Neural crest cell (in vitro differentiated cells): ENCODE measurements at regions not wholly inside any gene's neighbourhood (a gene's known extent, or its start where the extent isn't known, plus 50 kb on each side); places are given as distances from the start of the nearest gene placed in this dataset.
"Not testable (repeated sequence)": the region's sequence is repeated elsewhere in the genome, so short reads cannot be mapped to it uniquely, and the experiment has no call there.

Source experiments
- DNase-seq: peaks from one replicate; pipeline ENCODE4 v3.0.0; 2021; ENCODE audit warnings: low read depth, mixed read lengths, low spot score
- H3K27ac Mint-ChIP-seq: one replicate; pipeline ENCODE4 v1.8.0; 2021; ENCODE audit warnings: mild to moderate bottlenecking, mixed read lengths; ENCODE audit not compliant: unreplicated experiment
- H3K27me3 Mint-ChIP-seq: 2 replicates; pipeline ENCODE4 v1.8.0; 2021; ENCODE audit warnings: low read depth, mild to moderate bottlenecking, mixed read lengths
- H3K36me3 Mint-ChIP-seq: 2 replicates; pipeline ENCODE4 v1.8.0; 2021; ENCODE audit warnings: low read depth, mild to moderate bottlenecking, mixed read lengths
- H3K4me1 Mint-ChIP-seq: 2 replicates; pipeline ENCODE4 v1.8.0; 2021; ENCODE audit warnings: mixed read lengths
- H3K4me3 Mint-ChIP-seq: one replicate; pipeline ENCODE4 v1.8.0; 2021; ENCODE audit warnings: mild to moderate bottlenecking, mixed read lengths
- H3K9me3 Mint-ChIP-seq: 2 replicates; pipeline ENCODE4 v1.8.0; 2021; ENCODE audit warnings: mixed read lengths
- CTCF ChIP-seq: fragments of 200-600 bp; sonication (generic); conservative IDR thresholded peaks from 2 replicates; pipeline ENCODE4 v1.5.0; 2021; ENCODE audit warnings: antibody characterized with exemption, mild to moderate bottlenecking

- no peak for DNase-seq
- TF ChIP-seq CTCF: no peak
- Mint-ChIP-seq H3K9me3 (no peaks in the 10 kb centered on the region), H3K4me3 (no peak overlapping the region), H3K27ac (no peak overlapping the region), H3K36me3 (no peaks in the 10 kb centered on the region), H3K4me1 (no peaks in the 10 kb centered on the region), H3K27me3 (no peaks in the 10 kb centered on the region)
Observed at GRCh38 chr1:215287362-215287761, 204.8 kb downstream of the KCNK2 start.

DNA sequence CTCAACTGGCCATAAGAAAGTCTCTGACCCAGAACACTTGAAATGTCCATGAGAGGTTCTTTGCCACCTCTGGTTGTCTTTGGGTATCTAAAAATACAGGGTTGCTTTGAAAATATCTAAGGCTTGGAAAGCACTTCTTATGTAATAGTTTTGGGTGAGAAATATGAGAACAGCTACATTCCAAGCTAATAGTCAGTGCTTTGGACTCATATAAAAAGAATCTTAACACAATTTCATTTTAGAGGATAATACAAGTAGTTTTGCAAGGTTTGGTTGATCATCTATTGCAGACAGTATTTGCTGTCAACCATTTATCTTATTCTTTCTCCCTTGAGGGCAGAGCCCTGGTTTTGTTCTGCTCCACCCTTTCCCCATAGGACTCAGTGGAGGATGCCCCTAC, 207.5 kb downstream of the KCNK2 start:
- no peaks in the 10 kb centered on the region for H3K4me1 Mint-ChIP-seq
- H3K9me3 Mint-ChIP-seq: peaks cover 4% of the 10 kb centered on the region
- H3K4me3 Mint-ChIP-seq: no peak overlapping the region
- no peaks in the 10 kb centered on the region for H3K27me3 Mint-ChIP-seq
- no peaks in the 10 kb centered on the region for H3K36me3 Mint-ChIP-seq
- no peak for TF ChIP-seq CTCF
- no peak for DNase-seq
- no peak overlapping the region for H3K27ac Mint-ChIP-seq

DNA sequence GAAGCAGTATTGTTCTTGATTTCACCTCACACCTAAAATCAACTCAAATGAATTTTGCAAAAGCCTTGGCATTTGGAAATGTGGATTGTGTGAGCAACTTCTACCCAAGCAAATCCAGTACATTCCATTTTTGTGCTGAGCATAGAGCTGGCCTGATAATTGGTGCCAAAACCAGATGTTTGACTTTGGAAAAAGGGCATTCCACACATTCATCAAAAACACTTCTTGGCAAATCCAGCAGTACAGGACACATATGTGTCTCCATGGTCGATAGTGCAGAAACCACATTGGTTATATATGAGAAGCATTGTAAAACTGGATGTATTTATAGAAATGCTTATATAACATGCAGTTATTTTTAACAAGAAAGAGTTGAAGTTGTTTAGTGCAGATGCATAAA, 210.4 kb downstream of the KCNK2 start:
- Mint-ChIP-seq H3K9me3 (peaks cover 8% of the 10 kb centered on the region), H3K36me3 (no peaks in the 10 kb centered on the region)

DNA sequence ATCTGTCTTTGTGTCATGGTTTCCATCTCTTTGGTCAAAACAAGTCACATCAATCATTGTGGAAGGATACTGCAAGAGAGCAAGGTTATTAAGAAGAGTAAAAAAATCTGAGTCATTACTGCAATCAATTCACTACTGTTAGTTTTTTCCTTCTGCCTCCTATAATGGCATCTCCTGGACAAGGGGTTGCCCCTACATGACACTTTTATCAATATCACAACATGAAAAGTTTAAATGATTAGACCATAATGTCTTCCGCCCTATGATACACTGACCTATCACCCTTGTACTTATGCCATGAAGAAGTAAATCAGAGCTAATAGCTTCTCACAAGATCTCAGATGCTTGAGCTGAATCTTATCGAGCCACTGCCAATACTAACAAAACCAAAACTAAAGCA, 223.9 kb downstream of the KCNK2 start:
- TF ChIP-seq CTCF: no peak
- Mint-ChIP-seq H3K4me3 (no peak overlapping the region), H3K27ac (no peak overlapping the region), H3K4me1 (peaks cover 8% of the 10 kb centered on the region), H3K27me3 (no peaks in the 10 kb centered on the region), H3K36me3 (no peaks in the 10 kb centered on the region), H3K9me3 (no peaks in the 10 kb centered on the region)
- no peak for DNase-seq

More for the DNA sequence above, 210.4 kb downstream of the KCNK2 start:
- Mint-ChIP-seq H3K4me3 (no peak overlapping the region), H3K27ac (no peak overlapping the region), H3K27me3 (no peaks in the 10 kb centered on the region), H3K4me1 (no peaks in the 10 kb centered on the region)
- TF ChIP-seq CTCF: no peak
- DNase-seq: no peak

DNA sequence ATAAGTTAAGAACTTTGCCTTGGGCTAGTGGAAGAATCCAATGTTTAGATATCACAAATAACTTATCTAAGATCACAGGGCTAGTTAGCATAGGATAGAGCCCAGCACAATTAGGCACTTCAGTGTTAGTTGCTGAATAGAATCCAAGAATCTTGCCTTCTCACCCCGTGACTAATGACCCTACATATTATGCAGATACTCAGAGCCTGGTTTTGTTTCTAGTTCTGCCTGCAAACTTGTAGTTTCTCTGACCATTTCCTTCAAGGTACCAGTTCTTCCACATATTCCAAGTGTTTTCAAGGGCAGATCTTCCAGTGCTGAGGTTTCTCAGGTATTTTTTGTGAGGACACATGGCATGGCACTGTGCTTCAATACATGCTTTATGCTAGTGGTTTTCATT, 239.3 kb downstream of the KCNK2 start:
- H3K27me3 Mint-ChIP-seq: no peaks in the 10 kb centered on the region
- H3K4me1 Mint-ChIP-seq: peaks cover 17% of the 10 kb centered on the region
- H3K36me3 Mint-ChIP-seq: peaks cover 9% of the 10 kb centered on the region
- no peak for TF ChIP-seq CTCF
- H3K9me3 Mint-ChIP-seq: peaks cover 9% of the 10 kb centered on the region
- no peak for DNase-seq
- H3K4me3 Mint-ChIP-seq: no peak overlapping the region
- no peak overlapping the region for H3K27ac Mint-ChIP-seq

DNA sequence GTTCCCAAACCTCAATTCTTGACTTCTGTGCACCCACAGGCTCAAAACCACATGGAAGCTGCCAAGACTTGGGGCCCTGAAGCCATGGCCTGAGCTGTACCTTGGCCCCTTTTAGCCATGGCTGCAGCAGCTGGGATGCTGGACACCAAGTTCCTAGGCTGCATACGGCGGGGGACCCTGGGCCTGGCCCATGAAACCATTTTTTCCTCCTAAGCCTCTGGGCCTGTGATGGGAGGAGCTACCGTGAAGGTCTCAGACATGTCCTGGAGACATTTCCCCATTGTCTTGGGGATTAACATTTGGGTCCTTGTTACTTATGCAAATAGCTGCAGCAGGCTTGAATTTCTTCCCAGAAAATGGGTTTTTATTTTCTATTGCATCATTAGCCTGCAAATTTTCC, 241.5 kb downstream of the KCNK2 start:
- not testable (repeated sequence) for H3K27ac Mint-ChIP-seq, H3K4me3 Mint-ChIP-seq, H3K27me3 Mint-ChIP-seq, DNase-seq, H3K36me3 Mint-ChIP-seq, H3K9me3 Mint-ChIP-seq
- peaks cover 17% of the 10 kb centered on the region for H3K4me1 Mint-ChIP-seq
